OCI-LY7 (cell line): ENCODE measurements at regions not wholly inside any gene's neighbourhood (a gene's known extent, or its start where the extent isn't known, plus 50 kb on each side); places are given as distances from the start of the nearest gene placed in this dataset.
"Not testable (repeated sequence)": the region's sequence is repeated elsewhere in the genome, so short reads cannot be mapped to it uniquely, and the experiment has no call there.

ENCODE experiments used
- BruUV-seq: library from RNA; stranded (reverse); fragments of 400-500 nt; replicated peaks from 2 replicates; lab custom pipeline; 2021; lab: Mats Ljungman, UMichigan
- CTCF ChIA-PET: fragments of 300-600 bp; sonication (Branson Sonifier 250); formaldehyde crosslinking; loops from one replicate; lab custom pipeline; 2022; ENCODE audit warnings: antibody characterized with exemption; ENCODE audit not compliant: unreplicated experiment; lab: Charles Lee
- POLR2A ChIA-PET: fragments of 300-600 bp; sonication (Branson Sonifier 250); formaldehyde crosslinking; loops from one replicate; lab custom pipeline; 2022; ENCODE audit warnings: antibody characterized with exemption; lab: Charles Lee
- DNase-seq: peaks from one replicate; pipeline ENCODE4 v3.0.0-alpha.2; 2015; ENCODE audit warnings: low spot score
- H2AFZ ChIP-seq: fragments of 200-600 bp; sonication (generic), shearing (Covaris generic); 2 replicates; pipeline ENCODE4 v1.6.1; 2014; ENCODE audit warnings: mild to moderate bottlenecking, antibody characterized with exemption, low read length, moderate library complexity
- H3K27ac ChIP-seq: fragments of 200-600 bp; sonication (generic); 2 replicates; pipeline ENCODE4 v1.5.1; 2014; ENCODE audit warnings: mixed run types, low read depth, mild to moderate bottlenecking, moderate library complexity, low read length, inconsistent platforms; ENCODE audit not compliant: poor library complexity, severe bottlenecking
- H3K36me3 ChIP-seq: fragments of 200-600 bp; sonication (generic); 2 replicates; pipeline ENCODE4 v1.6.1; 2014; ENCODE audit warnings: mild to moderate bottlenecking, antibody characterized with exemption, low read length, moderate library complexity, mixed read lengths; ENCODE audit not compliant: insufficient read depth
- H3K4me1 ChIP-seq: fragments of 200-600 bp; sonication (generic); 2 replicates; pipeline ENCODE4 v1.5.1; 2014; ENCODE audit warnings: mild to moderate bottlenecking, low read length; ENCODE audit not compliant: insufficient read depth, poor library complexity, severe bottlenecking
- H3K4me2 ChIP-seq: fragments of 200-600 bp; sonication (generic); 2 replicates; pipeline ENCODE4 v1.6.1; 2014; ENCODE audit warnings: mild to moderate bottlenecking, low read length
- H3K4me3 ChIP-seq: fragments of 200-600 bp; sonication (generic); 2 replicates; pipeline ENCODE4 v1.5.1; 2014; ENCODE audit warnings: mild to moderate bottlenecking, low read depth, low read length; ENCODE audit not compliant: poor library complexity, severe bottlenecking
- H3K79me2 ChIP-seq: fragments of 200-600 bp; sonication (generic); 2 replicates; pipeline ENCODE4 v1.6.1; 2016; ENCODE audit warnings: low read depth, mild to moderate bottlenecking, low read length, moderate library complexity, mixed read lengths; ENCODE audit not compliant: insufficient read depth
- H3K9me2 ChIP-seq: fragments of 200-600 bp; sonication (generic); 2 replicates; pipeline ENCODE4 v1.6.1; 2016; ENCODE audit warnings: mild to moderate bottlenecking, low read length, mixed read lengths; ENCODE audit not compliant: insufficient read depth
- H3K9me3 ChIP-seq: fragments of 200-600 bp; sonication (generic); 2 replicates; pipeline ENCODE4 v1.6.1; 2014; ENCODE audit warnings: mild to moderate bottlenecking, mixed run types, low read length, mixed read lengths
- H4K20me1 ChIP-seq: fragments of 200-600 bp; sonication (generic); 2 replicates; pipeline ENCODE4 v1.6.1; 2014; ENCODE audit warnings: mild to moderate bottlenecking, antibody characterized with exemption, low read length, moderate library complexity, mixed read lengths; ENCODE audit not compliant: insufficient read depth
- EZH2phosphoT487 ChIP-seq: fragments of 200-600 bp; sonication (generic); IDR thresholded peaks from 2 replicates; pipeline ENCODE4 v1.6.1; 2018; ENCODE audit warnings: low read depth, borderline replicate concordance, mild to moderate bottlenecking, mixed run types, antibody characterized with exemption, low read length, moderate library complexity, mixed read lengths
- intact Hi-C: fragments of 100-400 bp; cut with micrococcal nuclease; formaldehyde crosslinking; loops from one replicate; pipeline ENCODE4 v1.10.0; 2022; ENCODE audit not compliant: unreplicated experiment
- TF ChIP-seq, protein P1 (sequence below): fragments of 200-600 bp; sonication (generic); conservative IDR thresholded peaks from 2 replicates; pipeline ENCODE4 v1.5.1; 2014; ENCODE audit warnings: mild to moderate bottlenecking, antibody characterized with exemption, low read length, moderate library complexity, mixed read lengths

DNA sequence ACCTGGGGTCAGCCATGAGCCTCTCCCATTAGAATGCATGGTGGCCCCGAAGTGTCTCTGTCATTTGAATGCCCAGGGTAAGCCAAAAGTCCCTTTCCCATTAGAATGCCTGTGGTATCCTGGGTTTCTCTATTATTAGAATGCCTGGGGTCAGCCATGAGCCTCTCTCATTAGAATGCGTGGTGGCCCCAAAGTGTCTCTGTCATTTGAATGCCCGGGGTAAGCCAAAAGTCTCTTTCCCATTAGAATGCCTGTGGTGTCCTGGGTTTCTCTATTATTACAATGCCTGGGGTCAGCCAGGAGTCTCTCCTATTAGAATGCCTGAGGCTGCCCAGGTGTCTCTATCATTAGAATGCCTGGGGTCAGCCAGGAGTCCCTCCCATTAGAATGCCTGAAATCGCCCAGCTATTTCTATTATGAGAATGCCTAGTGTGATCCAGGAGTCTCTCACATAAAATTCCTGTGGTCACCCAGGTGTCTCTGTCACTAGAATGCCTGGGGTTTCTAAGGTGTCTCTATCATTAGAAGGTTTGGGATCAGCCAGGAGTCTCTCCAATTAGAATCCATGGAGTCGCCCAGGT, 65.5 kb downstream of the RNF187 start:
- Histone ChIP-seq H3K4me3 (no peak overlapping the region), H2AFZ (no peak overlapping the region), H3K36me3 (no peaks in the 10 kb centered on the region), H3K27ac (no peak overlapping the region), H3K4me1 (peaks cover 4% of the 10 kb centered on the region), H4K20me1 (no peaks in the 10 kb centered on the region), H3K9me3 (no peaks in the 10 kb centered on the region), H3K4me2 (no peak overlapping the region), H3K79me2 (no peaks in the 10 kb centered on the region), H3K9me2 (no peaks in the 10 kb centered on the region)
- ChIA-PET CTCF (no interaction called here), POLR2A (no interaction called here)
- TF ChIP-seq, protein P1, sequence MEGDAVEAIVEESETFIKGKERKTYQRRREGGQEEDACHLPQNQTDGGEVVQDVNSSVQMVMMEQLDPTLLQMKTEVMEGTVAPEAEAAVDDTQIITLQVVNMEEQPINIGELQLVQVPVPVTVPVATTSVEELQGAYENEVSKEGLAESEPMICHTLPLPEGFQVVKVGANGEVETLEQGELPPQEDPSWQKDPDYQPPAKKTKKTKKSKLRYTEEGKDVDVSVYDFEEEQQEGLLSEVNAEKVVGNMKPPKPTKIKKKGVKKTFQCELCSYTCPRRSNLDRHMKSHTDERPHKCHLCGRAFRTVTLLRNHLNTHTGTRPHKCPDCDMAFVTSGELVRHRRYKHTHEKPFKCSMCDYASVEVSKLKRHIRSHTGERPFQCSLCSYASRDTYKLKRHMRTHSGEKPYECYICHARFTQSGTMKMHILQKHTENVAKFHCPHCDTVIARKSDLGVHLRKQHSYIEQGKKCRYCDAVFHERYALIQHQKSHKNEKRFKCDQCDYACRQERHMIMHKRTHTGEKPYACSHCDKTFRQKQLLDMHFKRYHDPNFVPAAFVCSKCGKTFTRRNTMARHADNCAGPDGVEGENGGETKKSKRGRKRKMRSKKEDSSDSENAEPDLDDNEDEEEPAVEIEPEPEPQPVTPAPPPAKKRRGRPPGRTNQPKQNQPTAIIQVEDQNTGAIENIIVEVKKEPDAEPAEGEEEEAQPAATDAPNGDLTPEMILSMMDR: no peak
- TF ChIP-seq EZH2phosphoT487: no peak
- DNase-seq: no peak
- BruUV-seq: no TSS peak
- intact Hi-C loops: no loop called here

DNA sequence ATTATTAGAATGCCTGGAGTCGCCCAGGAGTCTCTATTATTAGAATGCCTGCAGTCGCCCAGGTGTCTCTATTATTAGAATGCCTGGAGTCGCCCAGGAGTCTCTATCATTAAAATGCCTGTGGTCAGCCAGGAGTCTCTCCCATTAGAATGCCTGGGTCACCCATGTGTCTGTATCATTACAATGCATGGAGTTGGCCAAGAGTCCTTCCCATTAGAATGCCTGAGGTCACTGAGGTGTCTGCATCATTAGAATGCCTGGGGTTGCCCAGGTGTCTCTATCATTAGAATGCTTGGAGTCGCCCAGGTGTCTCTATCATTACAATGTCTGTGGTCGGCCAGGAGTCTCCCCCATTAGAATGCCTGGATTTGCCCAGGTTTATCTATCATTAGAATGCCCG, 66.9 kb downstream of the RNF187 start:
- no peaks in the 10 kb centered on the region for H3K79me2 ChIP-seq
- no peak overlapping the region for H2AFZ ChIP-seq
- peaks cover 4% of the 10 kb centered on the region for H3K4me1 ChIP-seq
- H3K36me3 ChIP-seq: no peaks in the 10 kb centered on the region
- no peak for DNase-seq
- no peaks in the 10 kb centered on the region for H3K9me2 ChIP-seq
- ChIA-PET CTCF (no interaction called here), POLR2A (no interaction called here)
- H3K27ac ChIP-seq: no peak overlapping the region
- no peak for TF ChIP-seq EZH2phosphoT487
- TF ChIP-seq, protein P1: no peak
- H3K4me2 ChIP-seq: no peak overlapping the region
- no TSS peak for BruUV-seq
- intact Hi-C loops: no loop called here
- H3K9me3 ChIP-seq: no peaks in the 10 kb centered on the region
- no peaks in the 10 kb centered on the region for H4K20me1 ChIP-seq
- H3K4me3 ChIP-seq: no peak overlapping the region

DNA sequence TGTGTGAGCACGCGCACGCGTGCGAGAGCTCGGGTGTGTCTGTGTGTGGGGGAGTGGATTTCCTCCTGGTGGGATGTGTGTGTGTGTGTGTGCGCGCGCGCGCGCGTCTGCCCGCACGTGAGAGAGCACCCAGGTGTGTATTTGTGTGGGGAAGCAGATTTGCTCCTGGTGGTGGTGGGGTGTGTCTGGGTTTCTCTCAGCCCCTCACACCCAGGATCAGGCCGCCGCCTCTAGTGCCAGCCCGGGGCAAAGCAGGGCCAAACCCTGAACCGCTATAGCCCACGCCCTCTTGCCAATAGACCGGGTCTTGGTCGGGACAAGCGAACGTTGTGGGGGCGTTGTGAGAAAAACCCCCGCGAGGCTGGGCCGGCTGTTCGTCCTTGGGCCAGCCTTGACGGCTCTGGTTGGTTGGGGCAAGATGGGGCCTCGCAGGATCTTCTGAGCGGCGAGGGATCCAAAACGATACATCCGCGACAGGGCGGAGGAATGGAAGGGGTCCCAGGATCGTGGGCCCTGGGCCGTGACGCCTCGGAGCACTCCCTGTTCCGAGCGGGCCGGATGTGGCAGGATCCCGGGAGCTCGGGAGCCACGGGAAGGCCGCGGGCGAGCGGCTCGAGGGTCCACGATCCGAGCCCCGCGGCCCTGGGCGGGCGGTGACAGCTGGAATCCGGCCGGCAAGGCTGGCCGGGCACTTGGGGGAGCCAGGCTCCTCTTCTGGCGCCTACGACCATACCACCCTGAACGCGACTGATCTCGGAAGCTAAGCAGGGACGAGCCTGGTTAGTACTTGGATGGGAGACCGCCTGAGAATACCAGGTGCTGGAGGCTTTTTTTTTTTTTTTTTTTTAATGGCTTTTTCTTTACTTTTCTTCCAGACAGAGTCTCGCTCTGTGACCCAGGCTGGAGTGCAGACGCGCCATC, 68.2 kb downstream of the RNF187 start:
- Histone ChIP-seq H3K79me2 (no peaks in the 10 kb centered on the region), H3K36me3 (no peaks in the 10 kb centered on the region), H3K4me3 (no peak overlapping the region), H3K4me2 (no peak overlapping the region), H3K4me1 (peaks cover 4% of the 10 kb centered on the region), H3K27ac (no peak overlapping the region), H2AFZ (no peak overlapping the region), H3K9me2 (no peaks in the 10 kb centered on the region), H4K20me1 (no peaks in the 10 kb centered on the region), H3K9me3 (no peaks in the 10 kb centered on the region)
- POLR2A ChIA-PET: no interaction called here
- TF ChIP-seq EZH2phosphoT487: no peak
- TF ChIP-seq, protein P1: no peak
- intact Hi-C loops: no loop called here
- CTCF ChIA-PET: no interaction called here
- no TSS peak for BruUV-seq
- peak; percentile 11 for DNase-seq

DNA sequence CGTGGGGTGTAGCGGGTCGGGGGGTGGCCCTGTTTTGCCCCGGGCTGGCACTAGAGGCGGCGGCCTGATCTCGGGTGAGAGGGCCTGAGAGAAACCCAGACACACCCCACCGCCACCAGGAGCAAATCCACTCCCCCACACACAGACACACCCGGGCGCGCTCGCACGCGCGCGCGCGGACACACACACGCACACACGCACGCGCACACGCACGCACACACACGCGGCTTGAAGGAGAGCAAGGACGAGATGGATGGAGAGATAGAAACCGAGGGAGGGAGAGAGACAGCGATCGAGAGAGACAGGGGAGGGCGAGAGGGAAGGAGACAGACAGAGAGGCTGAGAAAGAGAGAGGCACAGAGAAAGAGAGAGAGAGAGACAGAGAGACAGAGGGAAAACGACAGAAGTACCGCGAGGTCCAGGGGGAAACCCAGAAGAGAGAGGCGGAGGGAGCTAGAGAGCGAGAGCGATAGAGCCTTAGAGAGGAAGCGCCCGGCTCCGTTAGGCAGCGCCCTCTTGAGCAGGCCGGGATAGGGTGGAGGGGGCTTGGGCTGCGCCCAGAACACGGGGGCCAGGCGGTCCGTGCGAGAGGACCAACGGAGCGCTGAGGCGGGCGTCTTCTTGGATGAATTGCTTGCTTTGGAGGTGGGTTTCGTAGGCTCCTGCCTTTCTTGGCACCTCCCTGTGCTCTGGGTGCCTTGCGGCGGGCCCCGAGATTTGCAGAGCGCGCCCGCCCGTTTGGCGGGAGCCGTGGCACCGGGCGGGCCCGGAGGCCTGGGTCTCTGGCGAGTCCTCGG, 69.7 kb downstream of the RNF187 start:
- H2AFZ ChIP-seq, H3K4me1 ChIP-seq, H3K9me2 ChIP-seq, CTCF ChIA-PET, H3K4me2 ChIP-seq, H3K36me3 ChIP-seq, H3K9me3 ChIP-seq, H3K79me2 ChIP-seq, BruUV-seq, H4K20me1 ChIP-seq, DNase-seq, intact Hi-C loops, POLR2A ChIA-PET, H3K27ac ChIP-seq, H3K4me3 ChIP-seq: not testable (repeated sequence)
